Esophagus squamous epithelium (tissue), 4 donors: ENCODE measurements at regions not wholly inside any gene's neighbourhood (a gene's known extent, or its start where the extent isn't known, plus 50 kb on each side); places are given as distances from the start of the nearest gene placed in this dataset.

ENCODE experiments used
- POLR2A ChIP-seq, 4 donors: fragments of 450-650 bp; IDR thresholded peaks; one replicate each; pipeline ENCODE4 v1.6.1; 2017; ENCODE audit warnings: antibody characterized with exemption in 4 of 4, mild to moderate bottlenecking in 4 of 4, moderate library complexity in 3 of 4
- TF ChIP-seq, protein P1 (sequence below), 6 experiments: fragments of 450-650 bp in 4 of 6; fragments of 200-600 bp in 2 of 6; sonication (generic) in 2 of 6; IDR thresholded peaks; one replicate each; pipeline ENCODE4 v1.5.1; 2016 to 2019; ENCODE audit warnings: antibody characterized with exemption in 6 of 6, mild to moderate bottlenecking in 4 of 6, moderate library complexity in 4 of 6

DNA sequence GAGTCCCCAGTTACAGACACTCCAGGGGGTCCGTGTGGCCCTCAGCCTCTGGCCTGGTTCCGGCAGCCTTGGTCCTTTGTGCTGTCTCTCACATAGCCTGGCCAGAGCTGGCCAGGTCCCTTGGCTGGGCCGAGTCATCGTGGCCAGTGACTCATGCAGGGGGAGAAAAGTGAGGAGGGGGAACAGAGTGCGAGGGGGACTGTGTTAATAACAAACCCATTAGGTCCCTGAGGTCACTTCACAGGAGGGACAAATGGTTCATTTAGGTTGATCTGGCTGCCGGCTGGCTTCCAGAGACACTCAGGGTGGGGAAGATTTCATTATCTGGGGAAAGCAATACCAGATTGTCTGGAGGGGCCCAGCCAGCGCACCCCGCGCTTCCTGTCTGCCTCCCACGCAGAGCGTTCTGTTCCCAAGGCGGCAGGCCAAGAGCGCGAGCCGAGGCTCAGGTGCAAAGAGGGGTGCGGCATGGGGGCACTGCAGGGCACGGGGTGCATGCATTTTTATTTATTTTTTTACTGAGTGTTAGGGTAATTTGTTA is 223.1 kb downstream of the SEC14L1 start:
- TF ChIP-seq, protein P1, sequence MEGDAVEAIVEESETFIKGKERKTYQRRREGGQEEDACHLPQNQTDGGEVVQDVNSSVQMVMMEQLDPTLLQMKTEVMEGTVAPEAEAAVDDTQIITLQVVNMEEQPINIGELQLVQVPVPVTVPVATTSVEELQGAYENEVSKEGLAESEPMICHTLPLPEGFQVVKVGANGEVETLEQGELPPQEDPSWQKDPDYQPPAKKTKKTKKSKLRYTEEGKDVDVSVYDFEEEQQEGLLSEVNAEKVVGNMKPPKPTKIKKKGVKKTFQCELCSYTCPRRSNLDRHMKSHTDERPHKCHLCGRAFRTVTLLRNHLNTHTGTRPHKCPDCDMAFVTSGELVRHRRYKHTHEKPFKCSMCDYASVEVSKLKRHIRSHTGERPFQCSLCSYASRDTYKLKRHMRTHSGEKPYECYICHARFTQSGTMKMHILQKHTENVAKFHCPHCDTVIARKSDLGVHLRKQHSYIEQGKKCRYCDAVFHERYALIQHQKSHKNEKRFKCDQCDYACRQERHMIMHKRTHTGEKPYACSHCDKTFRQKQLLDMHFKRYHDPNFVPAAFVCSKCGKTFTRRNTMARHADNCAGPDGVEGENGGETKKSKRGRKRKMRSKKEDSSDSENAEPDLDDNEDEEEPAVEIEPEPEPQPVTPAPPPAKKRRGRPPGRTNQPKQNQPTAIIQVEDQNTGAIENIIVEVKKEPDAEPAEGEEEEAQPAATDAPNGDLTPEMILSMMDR (IDR thresholded peaks at IDR 0.05), result no peak
- TF ChIP-seq POLR2A (IDR thresholded peaks at IDR 0.05), result no peak
